HG03442 (cell line): ENCODE measurements at regions not wholly inside any gene's neighbourhood (a gene's known extent, or its start where the extent isn't known, plus 50 kb on each side); places are given as distances from the start of the nearest gene placed in this dataset.

ENCODE experiments used
- ATAC-seq: cut with Tn5 transposase; IDR thresholded peaks from one replicate; pipeline ENCODE4 v1.9.1; 2021; ENCODE audit warnings: mild to moderate bottlenecking, moderate library complexity; ENCODE audit not compliant: unreplicated experiment

- no peak for ATAC-seq
Measured at GRCh38 chr15:31151301-31152233, 50.0 kb upstream of the TRPM1 start.

DNA sequence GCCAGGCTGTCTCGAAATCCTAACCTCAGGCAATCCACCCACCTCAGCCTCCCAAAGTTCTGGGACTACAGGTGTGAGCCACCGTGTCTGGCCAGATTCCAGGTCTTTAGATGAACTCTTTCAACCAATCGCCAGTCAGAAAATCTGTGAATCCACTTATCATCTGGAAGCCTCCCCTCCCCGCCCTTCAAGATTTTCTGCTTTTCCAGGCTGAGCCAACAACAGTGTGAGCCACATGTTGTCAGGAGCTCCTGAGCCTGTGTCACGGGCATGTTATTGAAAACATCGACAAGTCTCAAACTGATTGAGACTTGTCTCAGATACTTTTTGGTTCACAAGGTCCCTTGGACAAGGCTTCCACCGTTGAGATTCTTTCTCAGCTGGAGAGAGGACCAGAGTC is 52.0 kb upstream of the TRPM1 start:
- no peak for ATAC-seq

DNA sequence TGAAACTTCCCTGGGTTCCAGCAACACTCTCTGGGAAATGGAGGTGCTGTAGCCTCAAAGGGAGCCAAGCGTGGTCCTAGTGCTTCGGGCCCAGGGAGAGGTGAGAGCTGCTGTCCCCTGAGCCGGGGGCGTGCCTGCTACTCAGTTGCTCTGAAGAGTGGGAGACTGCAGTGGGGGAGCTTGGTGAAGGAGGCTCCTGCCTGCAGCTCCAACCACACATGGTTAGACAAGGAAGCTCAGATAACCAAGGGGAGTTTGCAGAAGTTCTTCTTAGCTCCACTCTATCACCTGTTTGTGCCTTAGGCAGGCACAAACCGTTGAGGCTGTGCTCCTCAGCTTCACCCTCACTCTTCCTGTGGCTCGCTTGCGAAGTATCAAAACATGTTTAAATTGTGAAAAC is 53.6 kb upstream of the TRPM1 start:
- no peak for ATAC-seq

- no peak for ATAC-seq
Measured at GRCh38 chr15:31156226-31156625, 54.7 kb upstream of the TRPM1 start.

DNA sequence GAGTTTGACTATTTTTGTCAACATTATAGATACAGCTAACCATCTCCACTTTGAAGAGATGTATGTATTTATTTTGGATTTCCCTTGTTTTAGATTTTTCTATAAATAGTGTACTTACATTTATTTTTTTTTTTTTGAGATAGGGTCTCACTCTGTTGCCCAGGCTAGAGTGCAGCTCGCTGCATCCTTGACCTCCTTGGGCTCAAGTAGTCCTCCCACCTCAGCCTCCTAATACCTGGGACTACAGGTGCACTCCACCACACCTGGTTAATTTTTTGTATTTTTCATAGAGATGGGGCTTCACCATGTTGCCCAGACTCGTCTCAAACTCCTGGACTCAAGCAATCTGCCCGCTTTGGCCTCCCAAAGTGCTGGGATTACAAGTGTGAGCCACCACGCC is 55.3 kb upstream of the TRPM1 start:
- no peak for ATAC-seq

DNA sequence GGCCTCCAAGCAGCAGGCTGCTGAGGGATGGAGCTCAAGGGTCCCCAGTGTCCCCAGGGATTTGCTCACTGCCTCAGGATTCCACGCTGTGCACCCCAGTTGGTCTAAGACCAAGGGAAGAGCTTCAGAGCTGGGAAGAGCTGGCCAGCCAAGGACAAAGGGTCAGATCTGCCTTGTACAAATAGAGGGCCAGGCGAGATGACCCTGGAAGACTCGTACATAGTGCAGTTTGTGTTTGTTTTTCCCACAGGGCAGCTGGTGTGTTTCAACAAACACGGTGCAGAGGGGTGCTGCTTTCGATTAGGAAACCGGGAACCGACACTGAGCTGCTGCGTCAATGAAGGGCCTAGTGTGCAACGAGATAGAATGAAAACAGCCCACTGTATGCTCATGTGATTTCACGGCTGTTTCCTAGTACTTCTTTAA is 56.1 kb upstream of the TRPM1 start:
- ATAC-seq = no peak

DNA sequence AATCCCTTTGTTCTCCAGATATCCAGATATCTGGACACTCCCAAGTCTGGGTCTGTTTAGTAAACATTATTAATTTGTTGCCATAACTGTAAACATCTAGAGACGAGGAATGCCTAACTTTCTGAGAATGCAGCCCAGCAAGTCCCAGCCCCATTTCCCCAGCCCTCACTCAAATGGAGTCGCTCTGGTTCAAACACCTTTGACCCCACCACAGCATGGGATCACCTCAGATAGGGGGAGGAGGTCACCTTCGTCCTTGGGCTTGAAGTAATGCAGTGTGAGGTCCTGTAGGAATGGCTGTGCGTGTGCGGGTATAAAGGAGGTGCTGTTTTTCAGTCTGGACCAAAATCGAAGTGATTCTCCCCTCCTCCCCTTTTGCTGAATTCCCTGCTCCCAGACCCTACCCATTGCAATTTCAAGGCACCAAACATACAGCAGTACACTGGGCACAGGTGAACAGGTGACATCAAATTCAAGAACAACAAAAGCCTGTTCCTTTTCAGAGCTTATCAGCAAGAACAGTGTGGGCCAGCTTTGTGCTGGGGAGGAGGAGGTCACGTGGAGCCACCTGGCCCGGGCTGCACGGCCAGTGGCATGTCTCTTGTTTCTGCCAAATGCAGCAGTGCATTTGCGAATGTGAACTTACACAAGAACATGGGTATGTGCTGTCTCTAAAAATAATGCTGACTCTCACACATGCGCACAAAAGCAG is 57.5 kb upstream of the TRPM1 start:
- no peak for ATAC-seq

DNA sequence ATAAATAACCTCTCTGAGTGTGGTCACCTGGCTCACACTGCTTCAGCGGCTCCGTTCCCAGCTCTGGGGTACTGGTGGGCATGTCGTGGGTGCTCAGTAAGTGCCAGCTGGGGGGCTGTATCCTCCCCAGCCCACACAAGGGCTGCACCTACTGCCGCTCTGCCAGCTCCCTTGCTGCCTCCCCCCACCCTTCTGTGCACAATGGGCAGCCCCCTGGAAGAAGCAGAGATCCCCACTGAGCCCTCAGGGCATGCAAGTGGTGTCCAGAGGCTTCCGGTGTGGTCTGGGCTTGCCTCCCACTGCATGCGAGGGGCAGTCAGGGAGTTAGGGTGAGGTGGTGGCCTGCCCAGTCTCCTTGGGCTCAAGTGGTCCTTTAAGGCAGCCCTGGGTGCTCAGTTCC is 58.3 kb upstream of the TRPM1 start:
- ATAC-seq = no peak

GRCh38 chr15:31160297-31160696 is 58.8 kb upstream of the TRPM1 start:
- no peak for ATAC-seq

DNA sequence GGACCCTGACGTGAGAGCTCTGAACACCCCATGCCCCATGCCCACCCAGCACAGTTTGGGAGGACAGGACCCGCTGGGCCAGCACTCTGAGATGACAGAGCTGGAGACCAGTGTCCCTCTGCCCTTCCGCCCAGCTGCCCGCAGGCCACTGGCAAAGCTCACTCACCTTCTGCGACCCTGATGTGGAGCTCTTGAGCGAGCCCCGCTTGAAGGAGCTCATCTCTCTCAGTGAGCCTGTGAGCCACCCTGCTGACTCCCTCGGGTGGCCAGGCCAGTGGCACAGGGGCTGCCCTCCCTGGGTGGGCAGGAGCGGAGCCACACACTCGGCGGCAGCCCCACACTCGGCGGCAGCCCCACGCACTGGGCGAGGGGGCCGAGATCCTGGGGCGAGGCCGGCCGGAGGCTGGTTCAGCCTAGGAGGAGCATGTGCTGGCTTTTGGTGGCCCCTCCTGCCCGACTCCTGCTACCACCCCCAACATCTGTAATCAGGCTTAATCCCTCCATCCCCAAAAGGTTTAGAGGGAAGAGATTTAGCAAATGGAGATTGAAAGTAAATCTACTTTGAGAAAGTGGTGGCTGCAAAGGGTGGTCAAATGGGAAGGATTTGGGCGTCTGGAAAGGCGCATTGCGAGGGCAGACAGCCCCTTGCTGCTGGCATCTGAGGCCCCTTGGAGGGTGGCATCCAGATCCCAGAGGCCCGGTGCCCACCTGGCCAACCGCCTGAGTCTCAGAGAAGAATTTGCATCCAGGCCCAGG is 59.4 kb upstream of the TRPM1 start:
- ATAC-seq = no peak

- no peak for ATAC-seq
Measured at GRCh38 chr15:31161951-31162350, 60.4 kb upstream of the TRPM1 start.

DNA sequence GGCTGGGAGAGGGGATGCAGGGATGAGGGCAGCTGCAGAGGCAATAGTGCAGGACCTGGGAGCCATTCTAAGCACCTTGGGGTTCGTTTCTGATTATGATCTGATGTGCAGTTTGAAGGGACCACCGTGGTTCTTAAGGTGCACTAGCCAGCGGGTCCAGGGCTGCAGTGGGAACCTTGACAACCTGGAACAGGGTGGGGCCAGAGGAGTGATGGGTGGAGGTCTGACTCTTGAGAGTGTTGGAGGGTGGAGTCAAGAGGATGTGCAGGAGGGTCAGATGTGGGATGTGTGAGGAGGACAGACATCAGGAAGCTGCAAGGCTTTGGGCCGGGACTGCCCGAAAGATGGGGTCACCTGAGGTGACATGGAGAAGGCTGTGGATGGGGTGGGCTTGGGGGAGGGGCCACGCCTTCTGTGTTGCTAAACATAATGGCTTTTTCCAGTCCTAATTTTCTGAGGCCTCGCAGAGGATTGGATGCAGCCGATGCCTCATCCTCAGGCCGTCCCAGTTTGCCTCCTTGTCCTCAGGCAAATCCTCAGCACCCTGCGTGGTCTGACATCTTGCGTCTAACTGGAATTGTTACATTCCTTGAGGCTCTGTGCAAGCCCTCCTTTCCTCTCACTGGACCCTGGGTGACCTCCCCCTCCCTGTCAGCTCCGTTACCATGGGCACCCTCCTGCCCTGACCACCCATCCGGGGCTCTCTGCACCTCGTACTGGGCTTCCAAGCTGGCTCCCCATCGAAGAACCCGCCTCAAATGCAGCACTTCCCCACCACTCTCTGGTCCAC is 61.4 kb upstream of the TRPM1 start:
- ATAC-seq = no peak

- no peak for ATAC-seq
Measured at GRCh38 chr15:31163769-31164572, 62.4 kb upstream of the TRPM1 start.

DNA sequence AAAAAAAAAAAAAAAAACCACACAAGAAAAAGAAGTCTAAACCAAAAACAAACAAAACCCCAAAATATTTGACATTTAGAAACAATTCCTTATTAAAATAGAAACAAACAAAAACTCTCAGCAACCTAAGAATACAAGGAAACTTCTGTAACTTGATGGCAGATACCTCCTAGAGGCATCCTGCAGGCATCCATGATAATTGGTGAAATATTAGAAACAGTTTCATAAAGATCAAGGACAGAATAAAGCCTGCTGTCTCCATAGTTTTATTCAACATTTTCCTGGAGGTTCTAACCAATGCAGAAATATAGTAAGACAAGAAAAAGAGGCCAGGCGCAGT is 63.0 kb upstream of the TRPM1 start:
- ATAC-seq = no peak

- no peak for ATAC-seq
Measured at GRCh38 chr15:31169558-31169957, 68.0 kb upstream of the TRPM1 start.

GRCh38 chr15:31171731-31172130 is 70.2 kb upstream of the TRPM1 start:
- ATAC-seq = no peak

DNA sequence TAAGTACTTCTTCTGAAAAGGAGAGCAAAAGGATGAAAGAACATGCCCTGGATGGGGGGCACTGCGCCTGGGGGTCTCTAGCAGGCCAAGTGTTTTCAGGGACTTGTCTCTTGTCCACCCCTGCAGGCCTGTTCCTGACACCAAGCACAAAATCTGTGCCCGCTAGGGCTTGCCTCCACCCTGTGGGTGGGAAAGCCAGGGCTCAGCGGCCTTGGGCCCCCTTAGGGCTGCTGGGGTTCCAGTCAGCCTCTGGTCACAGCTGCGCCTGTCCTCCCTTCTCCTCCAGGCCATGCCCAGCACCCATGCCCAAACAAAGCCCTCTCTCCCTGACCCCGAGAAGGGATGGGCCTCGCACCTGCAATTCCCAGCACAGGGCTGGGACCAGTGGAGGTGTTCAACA is 71.1 kb upstream of the TRPM1 start:
- no peak for ATAC-seq

GRCh38 chr15:31173790-31174450 is 72.4 kb upstream of the TRPM1 start:
- no peak for ATAC-seq

DNA sequence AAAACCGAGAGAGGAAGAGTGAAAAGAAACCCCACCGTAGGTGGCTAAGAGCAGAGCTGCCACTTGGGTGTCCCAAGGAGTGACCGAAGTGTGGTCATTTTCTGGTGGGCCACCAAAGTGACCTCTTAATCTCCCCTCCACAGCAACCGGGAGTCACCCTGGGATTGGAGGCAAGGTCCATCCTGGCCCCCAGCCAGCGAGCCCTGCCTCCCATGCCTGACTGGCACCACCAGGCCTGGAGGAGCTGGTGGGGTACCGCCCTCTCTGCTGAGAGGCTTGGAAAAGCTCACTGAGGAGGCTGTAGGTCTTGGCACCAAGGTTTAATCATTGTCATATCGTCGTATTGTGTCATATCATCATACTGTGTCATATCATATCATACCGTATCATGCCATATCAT is 74.0 kb upstream of the TRPM1 start:
- no peak for ATAC-seq

GRCh38 chr15:31177951-31178350 is 76.4 kb upstream of the TRPM1 start:
- ATAC-seq = no peak
